BJ (cell line): ENCODE measurements at regions not wholly inside any gene's neighbourhood (a gene's known extent, or its start where the extent isn't known, plus 50 kb on each side); places are given as distances from the start of the nearest gene placed in this dataset.

Experiments used
- CTCF ChIA-PET: fragments of 350-600 bp; formaldehyde crosslinking; extraction: SDS; loops from one replicate; lab custom pipeline; 2021; ENCODE audit warnings: antibody characterized with exemption, inconsistent platforms; lab: Yijun Ruan, JAX
- POLR2A ChIA-PET: fragments of 300-600 bp; sonication (Branson Sonifier 250); formaldehyde crosslinking; extraction: SDS; loops from one replicate; lab custom pipeline; 2021; ENCODE audit warnings: antibody characterized with exemption; lab: Charles Lee
- DNase-seq: peaks from one replicate; pipeline ENCODE4 v3.0.0-alpha.2; 2011; ENCODE audit warnings: low read depth
- H3K27me3 ChIP-seq: 2 replicates; pipeline ENCODE4 v1.6.0; 2011; ENCODE audit warnings: low read length; ENCODE audit not compliant: control insufficient read depth, insufficient read depth
- H3K36me3 ChIP-seq: 2 replicates; pipeline ENCODE4 v1.5.1; 2011; ENCODE audit warnings: low read length; ENCODE audit not compliant: control insufficient read depth, insufficient read depth
- H3K4me3 ChIP-seq: 2 replicates; pipeline ENCODE4 v1.5.1; 2011; ENCODE audit warnings: low read depth, mild to moderate bottlenecking, control low read depth, low read length
- TF ChIP-seq, protein P1 (sequence below): IDR thresholded peaks from 2 replicates; pipeline ENCODE4 v1.5.1; 2011; ENCODE audit warnings: low read depth, mild to moderate bottlenecking, control low read depth, inconsistent platforms, low read length, moderate library complexity; ENCODE audit not compliant: insufficient read depth

GRCh38 chr20:12677925-12678324 lies 330.8 kb upstream of the SPTLC3 start:
- TF ChIP-seq, protein P1, sequence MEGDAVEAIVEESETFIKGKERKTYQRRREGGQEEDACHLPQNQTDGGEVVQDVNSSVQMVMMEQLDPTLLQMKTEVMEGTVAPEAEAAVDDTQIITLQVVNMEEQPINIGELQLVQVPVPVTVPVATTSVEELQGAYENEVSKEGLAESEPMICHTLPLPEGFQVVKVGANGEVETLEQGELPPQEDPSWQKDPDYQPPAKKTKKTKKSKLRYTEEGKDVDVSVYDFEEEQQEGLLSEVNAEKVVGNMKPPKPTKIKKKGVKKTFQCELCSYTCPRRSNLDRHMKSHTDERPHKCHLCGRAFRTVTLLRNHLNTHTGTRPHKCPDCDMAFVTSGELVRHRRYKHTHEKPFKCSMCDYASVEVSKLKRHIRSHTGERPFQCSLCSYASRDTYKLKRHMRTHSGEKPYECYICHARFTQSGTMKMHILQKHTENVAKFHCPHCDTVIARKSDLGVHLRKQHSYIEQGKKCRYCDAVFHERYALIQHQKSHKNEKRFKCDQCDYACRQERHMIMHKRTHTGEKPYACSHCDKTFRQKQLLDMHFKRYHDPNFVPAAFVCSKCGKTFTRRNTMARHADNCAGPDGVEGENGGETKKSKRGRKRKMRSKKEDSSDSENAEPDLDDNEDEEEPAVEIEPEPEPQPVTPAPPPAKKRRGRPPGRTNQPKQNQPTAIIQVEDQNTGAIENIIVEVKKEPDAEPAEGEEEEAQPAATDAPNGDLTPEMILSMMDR, result no peak
- POLR2A ChIA-PET, result no interaction called here

GRCh38 chr20:12679447-12679846 lies 329.3 kb upstream of the SPTLC3 start:
- H3K36me3 ChIP-seq, result no peaks in the 10 kb centered on the region
- no peak for DNase-seq
- POLR2A ChIA-PET, result no interaction called here
- no peak overlapping the region for H3K4me3 ChIP-seq
- TF ChIP-seq, protein P1, result no peak
- CTCF ChIA-PET, result no interaction called here
- no peaks in the 10 kb centered on the region for H3K27me3 ChIP-seq

More at GRCh38 chr20:12677925-12678324, 330.8 kb upstream of the SPTLC3 start:
- CTCF ChIA-PET, result no interaction called here
- H3K36me3 ChIP-seq, result no peaks in the 10 kb centered on the region
- DNase-seq, result no peak
- no peak overlapping the region for H3K4me3 ChIP-seq
- no peaks in the 10 kb centered on the region for H3K27me3 ChIP-seq

DNA sequence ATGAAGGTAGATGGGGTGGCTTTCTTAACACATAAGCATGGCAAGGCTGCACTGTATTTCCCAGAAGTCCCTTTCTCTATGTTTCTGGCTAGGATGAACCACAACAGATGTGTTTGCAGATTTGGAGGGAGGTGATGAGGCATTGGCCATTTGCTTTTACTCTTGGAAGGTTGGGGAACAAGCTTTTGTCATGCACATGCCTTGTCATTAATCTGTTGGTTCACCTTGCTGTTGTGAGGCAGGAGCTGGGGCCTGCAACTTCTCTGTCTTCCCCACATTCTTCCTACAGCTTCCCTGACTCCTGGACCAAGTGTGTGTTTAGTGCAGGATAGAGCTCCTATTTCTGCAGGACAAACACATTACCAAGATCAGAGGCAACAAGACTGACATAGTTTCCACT lies 326.2 kb upstream of the SPTLC3 start:
- CTCF ChIA-PET, result no interaction called here
- no peaks in the 10 kb centered on the region for H3K36me3 ChIP-seq
- H3K27me3 ChIP-seq, result no peaks in the 10 kb centered on the region
- no peak overlapping the region for H3K4me3 ChIP-seq
- TF ChIP-seq, protein P1, result no peak
- DNase-seq, result no peak
- POLR2A ChIA-PET, result no interaction called here

- no peak for DNase-seq
- ChIA-PET POLR2A (no interaction called here), CTCF (no interaction called here)
- H3K27me3 ChIP-seq, result no peaks in the 10 kb centered on the region
- H3K4me3 ChIP-seq, result no peak overlapping the region
- no peaks in the 10 kb centered on the region for H3K36me3 ChIP-seq
- TF ChIP-seq, protein P1, result no peak
These were observed 321.3 kb upstream of the SPTLC3 start for GRCh38 chr20:12687476-12687875.

GRCh38 chr20:12695937-12696336 lies 312.8 kb upstream of the SPTLC3 start:
- H3K36me3 ChIP-seq, result no peaks in the 10 kb centered on the region
- no peak overlapping the region for H3K4me3 ChIP-seq
- TF ChIP-seq, protein P1, result no peak
- H3K27me3 ChIP-seq, result no peaks in the 10 kb centered on the region
- POLR2A ChIA-PET, result no interaction called here
- no peak for DNase-seq
- CTCF ChIA-PET, result no interaction called here
